GM19467 (cell line): ENCODE measurements at regions not wholly inside any gene's neighbourhood (a gene's known extent, or its start where the extent isn't known, plus 50 kb on each side); places are given as distances from the start of the nearest gene placed in this dataset.
"Not testable (repeated sequence)": the region's sequence is repeated elsewhere in the genome, so short reads cannot be mapped to it uniquely, and the experiment has no call there.

Source experiments
- ATAC-seq: cut with Tn5 transposase; IDR thresholded peaks from one replicate; pipeline ENCODE4 v1.9.1; 2021; ENCODE audit warnings: mild to moderate bottlenecking, moderate library complexity; ENCODE audit not compliant: unreplicated experiment

GRCh38 chrY:11151724-11152123 lies 1549.3 kb upstream of the USP9Y start:
- not testable (repeated sequence) for ATAC-seq

GRCh38 chrY:11156100-11156499 lies 1544.9 kb upstream of the USP9Y start:
- ATAC-seq: not testable (repeated sequence)

- not testable (repeated sequence) for ATAC-seq
Measured at GRCh38 chrY:11156846-11157245, 1544.2 kb upstream of the USP9Y start.

GRCh38 chrY:11177033-11177432 lies 1524.0 kb upstream of the USP9Y start:
- not testable (repeated sequence) for ATAC-seq

GRCh38 chrY:11201133-11201532 lies 1499.9 kb upstream of the USP9Y start:
- not testable (repeated sequence) for ATAC-seq

GRCh38 chrY:11214851-11215250 lies 1486.2 kb upstream of the USP9Y start:
- ATAC-seq: not testable (repeated sequence)
